ENCODE measurements at regions not wholly inside any gene's neighbourhood (a gene's known extent, or its start where the extent isn't known, plus 50 kb on each side); places are given as distances from the start of the nearest gene placed in this dataset.

DNA sequence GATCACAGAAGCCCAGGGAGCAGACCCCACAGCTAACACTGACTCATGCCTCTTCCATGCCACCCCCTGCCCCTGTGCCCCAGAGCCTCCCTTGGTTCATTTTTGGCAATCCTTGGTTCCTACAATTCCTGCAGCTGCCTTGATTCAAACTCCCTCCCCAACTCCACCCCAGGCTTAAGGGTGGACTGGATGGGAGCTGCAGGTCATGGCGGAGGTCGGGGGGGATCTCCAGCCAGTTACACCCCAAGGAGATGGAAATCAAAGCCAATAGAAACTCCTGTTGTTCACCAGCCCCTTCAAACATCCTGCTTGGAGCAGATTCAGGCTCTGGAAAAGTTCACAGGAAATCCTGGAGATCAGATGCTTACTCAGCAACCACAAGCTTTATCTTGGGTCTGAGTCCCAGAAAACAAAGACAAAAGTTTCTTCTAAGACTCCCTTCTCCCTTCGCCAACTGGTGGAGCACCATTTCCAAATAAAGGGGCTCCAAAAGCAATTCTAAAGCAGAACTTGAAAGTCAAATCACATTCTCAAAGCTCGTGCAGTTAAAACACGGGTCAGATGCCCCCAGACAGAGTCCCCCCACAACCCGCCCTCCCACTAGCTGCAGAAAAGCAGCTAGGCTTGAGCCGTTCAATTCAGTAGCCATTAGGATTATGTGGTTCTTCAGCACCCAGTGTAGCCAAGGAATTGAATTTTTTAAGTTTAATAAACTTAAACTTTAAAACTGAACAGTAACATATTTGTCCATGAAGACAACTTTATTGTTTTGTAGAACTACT, 149.5 kb downstream of the ANKRD60 start:
- no peak for TF ChIP-seq EZH2phosphoT487 (IDR thresholded peaks at IDR 0.05; ENCODE audit: borderline replicate concordance, low read depth, low read length)
- TF ChIP-seq, protein P1, sequence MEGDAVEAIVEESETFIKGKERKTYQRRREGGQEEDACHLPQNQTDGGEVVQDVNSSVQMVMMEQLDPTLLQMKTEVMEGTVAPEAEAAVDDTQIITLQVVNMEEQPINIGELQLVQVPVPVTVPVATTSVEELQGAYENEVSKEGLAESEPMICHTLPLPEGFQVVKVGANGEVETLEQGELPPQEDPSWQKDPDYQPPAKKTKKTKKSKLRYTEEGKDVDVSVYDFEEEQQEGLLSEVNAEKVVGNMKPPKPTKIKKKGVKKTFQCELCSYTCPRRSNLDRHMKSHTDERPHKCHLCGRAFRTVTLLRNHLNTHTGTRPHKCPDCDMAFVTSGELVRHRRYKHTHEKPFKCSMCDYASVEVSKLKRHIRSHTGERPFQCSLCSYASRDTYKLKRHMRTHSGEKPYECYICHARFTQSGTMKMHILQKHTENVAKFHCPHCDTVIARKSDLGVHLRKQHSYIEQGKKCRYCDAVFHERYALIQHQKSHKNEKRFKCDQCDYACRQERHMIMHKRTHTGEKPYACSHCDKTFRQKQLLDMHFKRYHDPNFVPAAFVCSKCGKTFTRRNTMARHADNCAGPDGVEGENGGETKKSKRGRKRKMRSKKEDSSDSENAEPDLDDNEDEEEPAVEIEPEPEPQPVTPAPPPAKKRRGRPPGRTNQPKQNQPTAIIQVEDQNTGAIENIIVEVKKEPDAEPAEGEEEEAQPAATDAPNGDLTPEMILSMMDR (conservative IDR thresholded peaks at IDR 0.05; ENCODE audit: low read length), result no peak

Data from OCI-LY7 (cell line).